H1 (cell line): ENCODE measurements at regions not wholly inside any gene's neighbourhood (a gene's known extent, or its start where the extent isn't known, plus 50 kb on each side); places are given as distances from the start of the nearest gene placed in this dataset.

ENCODE experiments used
- CTCF ChIA-PET: fragments of 300-600 bp; sonication (Branson Sonifier 250); formaldehyde crosslinking; loops from one replicate; lab custom pipeline; 2021; ENCODE audit not compliant: partially characterized antibody; lab: Charles Lee
- POLR2A ChIA-PET: fragments of 300-600 bp; sonication (Branson Sonifier 250); formaldehyde crosslinking; loops from one replicate; lab custom pipeline; 2021; ENCODE audit warnings: inconsistent platforms; ENCODE audit not compliant: partially characterized antibody; lab: Charles Lee
- DNase-seq, 2 experiments: peaks; one replicate each; pipeline versions ENCODE4 v3.0.0 to v3.0.0-alpha.2; 2010 to 2022; ENCODE audit warnings: low spot score in 2 of 2, low read depth in 1 of 2, mixed read lengths in 1 of 2
- FAIRE-seq: peaks from 2 replicates; lab custom pipeline; 2011; peaks lifted over from hg19 to GRCh38; lab: Jason Lieb, UNC
- H2AFZ ChIP-seq: 2 replicates; pipeline ENCODE4 v1.8.1; 2012; ENCODE audit warnings: low read length, inconsistent platforms
- H2AK5ac ChIP-seq: 2 replicates; pipeline ENCODE4 v1.6.1; 2013; ENCODE audit warnings: low read depth, low read length
- H2BK120ac ChIP-seq: replicated peaks from 2 replicates; pipeline ENCODE3; 2013; ENCODE audit warnings: low read depth, low read length, inconsistent platforms
- H2BK12ac ChIP-seq: 2 replicates; pipeline ENCODE4 v1.6.1; 2013; ENCODE audit warnings: low read depth, low read length
- H2BK15ac ChIP-seq: 2 replicates; pipeline ENCODE4 v1.6.1; 2013; ENCODE audit warnings: low read length
- H2BK20ac ChIP-seq: 2 replicates; pipeline ENCODE4 v1.6.1; 2013; ENCODE audit warnings: low read length
- H2BK5ac ChIP-seq: 2 replicates; pipeline ENCODE4 v1.6.1; 2013; ENCODE audit warnings: low read depth, low read length
- H3K14ac ChIP-seq: 2 replicates; pipeline ENCODE4 v1.6.1; 2013; ENCODE audit warnings: inconsistent platforms; ENCODE audit not compliant: insufficient read length
- H3K18ac ChIP-seq: 2 replicates; pipeline ENCODE4 v1.6.1; 2013; ENCODE audit warnings: low read length; ENCODE audit errors: extremely low read depth
- H3K23ac ChIP-seq: 2 replicates; pipeline ENCODE4 v1.6.1; 2013; ENCODE audit warnings: inconsistent platforms; ENCODE audit not compliant: insufficient read length
- H3K23me2 ChIP-seq: 2 replicates; pipeline ENCODE4 v1.6.1; 2013; ENCODE audit warnings: low read depth, low read length
- H3K27ac ChIP-seq: 2 replicates; pipeline ENCODE4 v1.6.1; 2011; ENCODE audit warnings: low read depth, low read length, inconsistent platforms
- H3K27me3 ChIP-seq, 4 experiments: replicated peaks in 1 of 4; 1 replicate in 1 of 4; 2 replicates in 3 of 4; pipeline versions ENCODE4 v1.6.1 to v1.8.1; 2011 to 2013; ENCODE audit warnings: low read length in 3 of 4, mild to moderate bottlenecking in 3 of 4, inconsistent platforms in 2 of 4, mixed read lengths in 2 of 4, moderate library complexity in 1 of 4; ENCODE audit not compliant: control insufficient read depth in 3 of 4, insufficient read depth in 3 of 4; ENCODE audit errors: extremely low read depth in 1 of 4
- H3K36me3 ChIP-seq, 4 experiments: 2 replicates each; pipeline versions ENCODE4 v1.6.1 to v1.8.1; 2011 to 2013; ENCODE audit warnings: mild to moderate bottlenecking in 4 of 4, low read length in 3 of 4, moderate library complexity in 2 of 4, control low read depth in 1 of 4, inconsistent platforms in 1 of 4; ENCODE audit not compliant: insufficient read depth in 4 of 4, control insufficient read depth in 2 of 4
- H3K4ac ChIP-seq: replicated peaks from 2 replicates; pipeline ENCODE3; 2013; ENCODE audit warnings: low read length, low read depth, mixed read lengths, inconsistent platforms; ENCODE audit not compliant: insufficient read length
- H3K4me1 ChIP-seq, 4 experiments: replicated peaks in 1 of 4; 1 replicate in 1 of 4; 2 replicates in 3 of 4; pipeline versions ENCODE4 v1.6.1 to v1.8.1; 2011 to 2013; ENCODE audit warnings: low read length in 3 of 4, inconsistent platforms in 2 of 4, mixed read lengths in 1 of 4; ENCODE audit not compliant: insufficient read depth in 4 of 4, control insufficient read depth in 3 of 4
- H3K4me2 ChIP-seq, 2 experiments: 2 replicates each; pipeline versions ENCODE4 v1.6.1 to v1.8.1; 2011 to 2013; ENCODE audit warnings: low read depth in 2 of 2, low read length in 2 of 2, control low read depth in 1 of 2, inconsistent platforms in 1 of 2, mild to moderate bottlenecking in 1 of 2; ENCODE audit not compliant: insufficient read depth in 1 of 2
- H3K4me3 ChIP-seq, 4 experiments: fragments of 200-600, 300-600 bp in 1 of 4; sonication (generic), shearing (Covaris generic), sonication (Bioruptor Twin) in 1 of 4; 2 replicates each; pipeline versions ENCODE4 v1.5.1 to v1.8.1; 2011 to 2016; ENCODE audit warnings: low read length in 4 of 4, low read depth in 3 of 4, control low read depth in 2 of 4, inconsistent platforms in 2 of 4, mild to moderate bottlenecking in 2 of 4, mixed read lengths in 1 of 4, moderate library complexity in 1 of 4; ENCODE audit not compliant: insufficient read depth in 2 of 4; ENCODE audit errors: extremely low read depth in 1 of 4
- H3K56ac ChIP-seq: replicated peaks from 2 replicates; pipeline ENCODE3; 2013; ENCODE audit warnings: low read depth, mild to moderate bottlenecking, mixed read lengths, low read length, inconsistent platforms; ENCODE audit not compliant: insufficient read length
- H3K79me1 ChIP-seq: 2 replicates; pipeline ENCODE4 v1.6.1; 2013; ENCODE audit warnings: low read depth, low read length, control low read depth
- H3K79me2 ChIP-seq, 2 experiments: 2 replicates each; pipeline versions ENCODE4 v1.6.1 to v1.8.1; 2012 to 2013; ENCODE audit warnings: low read length in 2 of 2, mild to moderate bottlenecking in 2 of 2, inconsistent platforms in 1 of 2; ENCODE audit not compliant: insufficient read depth in 2 of 2, control insufficient read depth in 1 of 2
- H3K9ac ChIP-seq, 4 experiments: replicated peaks in 1 of 4; 1 replicate in 1 of 4; 2 replicates in 3 of 4; pipeline versions ENCODE4 v1.6.1 to v1.8.1; 2011 to 2013; ENCODE audit warnings: low read depth in 3 of 4, low read length in 3 of 4, control low read depth in 2 of 4, mild to moderate bottlenecking in 2 of 4, moderate library complexity in 2 of 4, inconsistent platforms in 1 of 4; ENCODE audit errors: extremely low read depth in 1 of 4
- H3K9me3 ChIP-seq, 2 experiments: 2 replicates each; pipeline versions ENCODE4 v1.6.1 to v1.8.1; 2012 to 2013; ENCODE audit warnings: mild to moderate bottlenecking in 2 of 2, moderate library complexity in 2 of 2, control low read depth in 1 of 2, inconsistent platforms in 1 of 2, low read depth in 1 of 2, low read length in 1 of 2, mixed read lengths in 1 of 2; ENCODE audit not compliant: insufficient read depth in 2 of 2
- H4K20me1 ChIP-seq, 2 experiments: replicated peaks in 1 of 2; 2 replicates each; pipeline versions ENCODE3 to v1.8.1; 2011 to 2013; ENCODE audit warnings: inconsistent platforms in 2 of 2, low read length in 2 of 2, mild to moderate bottlenecking in 1 of 2; ENCODE audit not compliant: insufficient read depth in 2 of 2, control insufficient read depth in 1 of 2
- H4K5ac ChIP-seq: 2 replicates; pipeline ENCODE4 v1.6.1; 2013; ENCODE audit warnings: low read length, low read depth, mixed read lengths, inconsistent platforms; ENCODE audit not compliant: insufficient read length
- H4K8ac ChIP-seq: 2 replicates; pipeline ENCODE4 v1.8.0; 2013; ENCODE audit warnings: mild to moderate bottlenecking, moderate library complexity, low read length, inconsistent platforms; ENCODE audit not compliant: insufficient read depth; ENCODE audit errors: extremely low read depth
- H4K91ac ChIP-seq: replicated peaks from 2 replicates; pipeline ENCODE3; 2013; ENCODE audit warnings: low read length, mixed read lengths, inconsistent platforms; ENCODE audit not compliant: insufficient read length
- ASH2L ChIP-seq: fragments of 200-600, 300-600 bp; sonication (generic); IDR thresholded peaks from one replicate; pipeline ENCODE4 v1.7.1; 2017; ENCODE audit warnings: low read length
- EZH2 ChIP-seq: fragments of 200-600 bp; sonication (generic); IDR thresholded peaks from 2 replicates; pipeline ENCODE4 v1.7.1; 2012; ENCODE audit warnings: low read depth, mild to moderate bottlenecking, moderate library complexity, low read length, inconsistent platforms; ENCODE audit not compliant: severe bottlenecking
- FOSL1 ChIP-seq: IDR thresholded peaks from 2 replicates; pipeline ENCODE4 v1.6.1; 2011; ENCODE audit warnings: mild to moderate bottlenecking, low read depth, low read length, moderate library complexity; ENCODE audit not compliant: insufficient read depth
- GTF2F1 ChIP-seq: IDR thresholded peaks from 2 replicates; pipeline ENCODE4 v1.6.1; 2012; ENCODE audit warnings: low read depth, low read length, improper control_type of control experiment, borderline replicate concordance
- HDAC2 ChIP-seq, 2 experiments: fragments of 300-600 bp in 1 of 2; sonication (generic) in 1 of 2; IDR thresholded peaks; 2 replicates each; pipeline ENCODE4 v1.6.1; 2011 to 2012; ENCODE audit warnings: low read depth in 2 of 2, low read length in 2 of 2, mild to moderate bottlenecking in 2 of 2, moderate library complexity in 2 of 2, borderline replicate concordance in 1 of 2, inconsistent platforms in 1 of 2
- KDM1A ChIP-seq: fragments of 200-600, 300-600 bp; sonication (generic); IDR thresholded peaks from 2 replicates; pipeline ENCODE4 v1.7.1; 2016; ENCODE audit warnings: mild to moderate bottlenecking, low read length, borderline replicate concordance
- KDM4A ChIP-seq: IDR thresholded peaks from one replicate; pipeline ENCODE4 v1.7.1; 2012; ENCODE audit warnings: low read depth, mild to moderate bottlenecking, moderate library complexity, low read length, inconsistent platforms; ENCODE audit not compliant: severe bottlenecking
- MAX ChIP-seq: IDR thresholded peaks from 2 replicates; pipeline ENCODE4 v1.6.1; 2012; ENCODE audit warnings: inconsistent platforms
- RAD21 ChIP-seq, 2 experiments: IDR thresholded peaks in 1 of 2; conservative IDR thresholded peaks in 1 of 2; 2 replicates each; pipeline ENCODE4 v1.6.1; 2011; ENCODE audit warnings: low read depth in 2 of 2, low read length in 2 of 2, improper control_type of control experiment in 1 of 2, inconsistent platforms in 1 of 2, mild to moderate bottlenecking in 1 of 2, moderate library complexity in 1 of 2
- TAF1 ChIP-seq: IDR thresholded peaks from 2 replicates; pipeline ENCODE4 v1.6.1; 2011; ENCODE audit warnings: mild to moderate bottlenecking, low read depth, low read length
- TEAD4 ChIP-seq: IDR thresholded peaks from 2 replicates; pipeline ENCODE4 v1.6.1; 2012; ENCODE audit warnings: low read depth, low read length, inconsistent platforms, mixed read lengths
- WGBS, 2 experiments: shearing (Covaris generic) in 1 of 2; methylation state at CpG; one replicate each; pipeline versions ENCODE4 v1.1.6 to v1.1.7; 2013 to 2015; ENCODE audit warnings: low lambda C conversion rate in 2 of 2, mixed read lengths in 2 of 2, inconsistent platforms in 1 of 2, low coverage in 1 of 2, missing lambda C conversion rate in 1 of 2; ENCODE audit not compliant: insufficient replicate concordance in 2 of 2, insufficient coverage in 1 of 2, insufficient read length in 1 of 2; ENCODE audit errors: extremely low coverage in 1 of 2, missing lambda C conversion rate in 1 of 2; 5-methylcytosine and 5-hydroxymethylcytosine counted together

- no peak for FAIRE-seq
- H2BK15ac ChIP-seq: no peak overlapping the region
- H2AK5ac ChIP-seq: no peak overlapping the region
- no peak overlapping the region for H3K27ac ChIP-seq
- H3K4me2 ChIP-seq: no peak overlapping the region
- TF ChIP-seq GTF2F1: no peak
- no peak for TF ChIP-seq ASH2L
- TF ChIP-seq MAX: no peak
- no peak for TF ChIP-seq KDM1A
- no peak for TF ChIP-seq FOSL1
- TF ChIP-seq TAF1: no peak
- no peak for TF ChIP-seq KDM4A
- TF ChIP-seq HDAC2 (IDR thresholded peaks at IDR 0.05; ENCODE audit: borderline replicate concordance in 1 of 2, low read depth in 2 of 2, low read length in 2 of 2): no peak
- no peak for TF ChIP-seq RAD21 (IDR thresholded peaks at IDR 0.05 in 1 of 2, conservative IDR thresholded peaks at IDR 0.05 in 1 of 2; ENCODE audit: low read depth in 2 of 2, low read length in 2 of 2)
- no peak for TF ChIP-seq TEAD4
- TF ChIP-seq EZH2: no peak
- TF ChIP-seq, all 59 proteins: peak for 0
- H2BK20ac ChIP-seq: no peak overlapping the region
- H3K4ac ChIP-seq: no peak overlapping the region
- H3K14ac ChIP-seq: no peak overlapping the region
- no peaks in the 10 kb centered on the region for H3K79me2 ChIP-seq
- no peaks in the 10 kb centered on the region for H3K79me1 ChIP-seq
- no peak overlapping the region for H3K4me3 ChIP-seq
- no peaks in the 10 kb centered on the region for H3K23me2 ChIP-seq
- no peak overlapping the region for H3K23ac ChIP-seq
- H3K18ac ChIP-seq: no peak overlapping the region
- no peak overlapping the region for H3K9ac ChIP-seq
- no peaks in the 10 kb centered on the region for H3K9me3 ChIP-seq
- H2BK120ac ChIP-seq: no peak overlapping the region
- no peaks in the 10 kb centered on the region for H3K36me3 ChIP-seq
- no peak overlapping the region for H4K8ac ChIP-seq
- H3K27me3 ChIP-seq: no peaks in the 10 kb centered on the region
- WGBS, 2 experiments: 74% methylated on average over 4 of the region's 4 CpGs; no CpG with 5 or more reads in 1 of the 2 experiments
- H4K20me1 ChIP-seq: no peaks in the 10 kb centered on the region
- H3K56ac ChIP-seq: no peak overlapping the region
- H4K91ac ChIP-seq: no peak overlapping the region
- no peak for DNase-seq
- H4K5ac ChIP-seq: no peak overlapping the region
- H2BK12ac ChIP-seq: no peak overlapping the region
- H2BK5ac ChIP-seq: no peak overlapping the region
- ChIA-PET POLR2A (no interaction called here), CTCF (interaction anchor here (0.6 to 2.8 kb wide), 5 partner anchors 10 to 281 kb away, joined by 3 to 11 read pairs (median 3); no protein-coding TSS in a partner anchor)
- no peak overlapping the region for H2AFZ ChIP-seq
- no peaks in the 10 kb centered on the region for H3K4me1 ChIP-seq
These were observed 146.3 kb downstream of the ATL2 start for GRCh38 chr2:38230756-38231155.
